DOHH2 (cell line): ENCODE measurements at regions not wholly inside any gene's neighbourhood (a gene's known extent, or its start where the extent isn't known, plus 50 kb on each side); places are given as distances from the start of the nearest gene placed in this dataset.

ENCODE experiments used
- CTCF ChIP-seq: fragments of 200-600 bp; sonication (generic); IDR thresholded peaks from one replicate; pipeline ENCODE4 v1.5.1; 2014; ENCODE audit warnings: antibody characterized with exemption, mild to moderate bottlenecking, low read depth, low read length; ENCODE audit not compliant: poor library complexity, severe bottlenecking
- EZH2phosphoT487 ChIP-seq: fragments of 200-600 bp; sonication (generic); IDR thresholded peaks from 2 replicates; pipeline ENCODE4 v1.6.1; 2017; ENCODE audit warnings: borderline replicate concordance, mild to moderate bottlenecking, antibody characterized with exemption, low read length, moderate library complexity, mixed read lengths

- TF ChIP-seq CTCF (no peak), EZH2phosphoT487 (no peak)
These were observed 93.4 kb downstream of the MICALL2 start for GRCh38 chr7:1365846-1366245.
